ENCODE measurements at regions not wholly inside any gene's neighbourhood (a gene's known extent, or its start where the extent isn't known, plus 50 kb on each side); places are given as distances from the start of the nearest gene placed in this dataset.

DNA sequence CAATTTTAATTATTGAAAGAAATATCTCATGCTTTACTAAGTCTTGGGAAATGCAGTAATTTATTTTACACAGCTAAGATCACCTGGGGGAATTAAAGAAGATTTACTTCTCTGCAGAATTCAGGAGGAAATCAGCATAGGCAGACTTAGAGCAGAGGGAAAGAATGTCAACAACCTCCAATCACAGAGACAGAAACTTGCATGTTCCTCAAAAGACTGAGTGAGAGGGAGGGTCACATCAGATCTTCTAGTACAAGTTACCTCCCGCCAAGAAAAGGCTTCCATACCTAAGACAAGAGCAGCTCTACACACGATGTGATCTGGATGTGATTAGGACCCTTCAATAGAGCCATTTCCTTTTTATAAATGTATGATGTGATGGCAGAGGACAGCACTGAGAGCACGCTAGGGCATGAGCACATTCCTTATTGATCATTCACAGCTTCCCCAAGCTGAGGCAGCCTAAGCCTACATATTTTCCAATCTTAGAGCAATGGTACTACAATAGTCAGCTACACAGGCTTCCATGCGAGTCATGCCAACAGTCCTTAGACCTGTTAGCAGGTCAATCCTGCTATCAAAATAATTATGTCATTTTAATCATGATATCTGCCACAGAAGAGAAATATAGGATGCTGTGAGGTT is 403.3 kb downstream of the ETNK1 start:
- DNase-seq (no peak), ATAC-seq (no peak)
- CTCF ChIA-PET = no interaction called here
- Mint-ChIP-seq H3K4me1 (ENCODE audit: low read depth) (no peaks in the 10 kb centered on the region), H3K27ac (no peak overlapping the region), H3K36me3 (ENCODE audit: low read depth) (no peaks in the 10 kb centered on the region), H3K27me3 (peaks cover 1% of the 10 kb centered on the region), H3K9me3 (no peaks in the 10 kb centered on the region), H3K4me3 (no peak overlapping the region)
- TF ChIP-seq, protein P1, sequence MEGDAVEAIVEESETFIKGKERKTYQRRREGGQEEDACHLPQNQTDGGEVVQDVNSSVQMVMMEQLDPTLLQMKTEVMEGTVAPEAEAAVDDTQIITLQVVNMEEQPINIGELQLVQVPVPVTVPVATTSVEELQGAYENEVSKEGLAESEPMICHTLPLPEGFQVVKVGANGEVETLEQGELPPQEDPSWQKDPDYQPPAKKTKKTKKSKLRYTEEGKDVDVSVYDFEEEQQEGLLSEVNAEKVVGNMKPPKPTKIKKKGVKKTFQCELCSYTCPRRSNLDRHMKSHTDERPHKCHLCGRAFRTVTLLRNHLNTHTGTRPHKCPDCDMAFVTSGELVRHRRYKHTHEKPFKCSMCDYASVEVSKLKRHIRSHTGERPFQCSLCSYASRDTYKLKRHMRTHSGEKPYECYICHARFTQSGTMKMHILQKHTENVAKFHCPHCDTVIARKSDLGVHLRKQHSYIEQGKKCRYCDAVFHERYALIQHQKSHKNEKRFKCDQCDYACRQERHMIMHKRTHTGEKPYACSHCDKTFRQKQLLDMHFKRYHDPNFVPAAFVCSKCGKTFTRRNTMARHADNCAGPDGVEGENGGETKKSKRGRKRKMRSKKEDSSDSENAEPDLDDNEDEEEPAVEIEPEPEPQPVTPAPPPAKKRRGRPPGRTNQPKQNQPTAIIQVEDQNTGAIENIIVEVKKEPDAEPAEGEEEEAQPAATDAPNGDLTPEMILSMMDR (IDR thresholded peaks at IDR 0.05) = no peak
- POLR2A ChIA-PET = no interaction called here
- intact Hi-C loops (cut with micrococcal nuclease) = no loop called here

DNA sequence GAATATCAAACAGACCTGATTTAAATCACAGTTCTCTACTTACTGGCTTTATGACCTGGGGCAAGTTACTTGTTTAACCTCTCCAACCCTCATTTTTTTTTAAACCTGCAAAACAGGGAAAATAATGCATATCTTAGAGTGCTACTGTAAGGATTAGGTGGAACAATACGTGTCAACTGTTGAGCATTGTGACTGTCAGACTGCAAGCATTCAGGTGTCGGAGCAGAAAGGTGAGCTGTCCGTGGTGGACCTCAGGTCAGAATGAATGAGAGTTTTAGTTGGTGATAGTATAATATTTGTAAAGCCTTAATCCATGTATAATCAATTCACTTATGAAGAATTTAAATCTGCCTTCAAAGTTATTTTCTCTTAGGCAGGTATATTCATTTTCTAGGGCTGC is 404.2 kb downstream of the ETNK1 start:
- no peak for DNase-seq
- Mint-ChIP-seq H3K27me3 (peaks cover 1% of the 10 kb centered on the region), H3K9me3 (no peaks in the 10 kb centered on the region), H3K4me3 (no peak overlapping the region), H3K27ac (no peak overlapping the region), H3K4me1 (ENCODE audit: low read depth) (no peaks in the 10 kb centered on the region), H3K36me3 (ENCODE audit: low read depth) (no peaks in the 10 kb centered on the region)
- TF ChIP-seq, protein P1 (IDR thresholded peaks at IDR 0.05) = no peak
- intact Hi-C loops (cut with micrococcal nuclease) = no loop called here
- no peak for ATAC-seq
- POLR2A ChIA-PET = no interaction called here
- CTCF ChIA-PET = no interaction called here

DNA sequence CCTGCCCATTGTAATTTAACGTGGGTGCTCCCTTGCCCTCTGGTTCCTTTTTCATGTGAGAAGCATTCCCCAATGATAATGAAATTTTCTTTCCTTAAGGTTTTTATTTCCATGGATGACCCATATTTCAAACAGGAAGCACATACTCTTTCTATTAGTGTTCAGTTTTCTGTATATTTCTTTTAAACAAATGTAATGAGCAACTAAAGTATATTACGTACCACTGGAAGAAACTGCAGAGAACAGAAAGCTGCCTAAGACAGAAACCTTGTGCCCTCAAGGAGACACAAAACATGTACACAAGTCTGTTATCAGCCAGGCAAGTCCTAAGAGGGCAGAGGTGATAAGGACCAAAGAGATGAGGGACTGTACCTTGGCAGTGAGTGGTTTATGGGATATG is 414.9 kb downstream of the ETNK1 start:
- Mint-ChIP-seq H3K36me3 (ENCODE audit: low read depth) (no peaks in the 10 kb centered on the region), H3K4me3 (no peak overlapping the region), H3K9me3 (no peaks in the 10 kb centered on the region), H3K27me3 (no peaks in the 10 kb centered on the region), H3K27ac (no peak overlapping the region), H3K4me1 (ENCODE audit: low read depth) (no peaks in the 10 kb centered on the region)
- TF ChIP-seq, protein P1 (IDR thresholded peaks at IDR 0.05) = no peak
- ChIA-PET CTCF (no interaction called here), POLR2A (no interaction called here)
- no peak for DNase-seq
- intact Hi-C loops (cut with micrococcal nuclease) = no loop called here
- ATAC-seq = no peak

DNA sequence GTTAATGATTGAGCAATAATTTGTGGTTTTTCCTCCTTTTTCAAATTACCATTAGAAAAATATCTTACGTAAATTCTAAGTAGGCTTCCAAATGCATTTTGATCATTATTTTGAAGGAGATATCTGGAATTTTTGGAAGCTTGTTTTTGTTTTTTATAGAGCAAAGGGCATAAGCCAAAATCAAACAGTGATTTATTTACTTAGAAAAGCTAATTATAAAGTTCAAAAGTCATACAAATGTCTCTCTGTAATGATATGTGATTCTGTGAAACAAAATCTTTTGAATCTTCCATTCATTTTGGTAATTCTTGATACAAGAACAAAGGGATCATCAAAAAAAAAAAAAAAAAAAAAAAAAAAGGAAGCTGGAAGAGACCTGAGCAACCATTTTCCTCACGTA is 416.8 kb downstream of the ETNK1 start:
- ChIA-PET POLR2A (no interaction called here), CTCF (no interaction called here)
- Mint-ChIP-seq H3K4me3 (no peak overlapping the region), H3K4me1 (ENCODE audit: low read depth) (no peaks in the 10 kb centered on the region), H3K27ac (no peak overlapping the region), H3K27me3 (no peaks in the 10 kb centered on the region), H3K9me3 (no peaks in the 10 kb centered on the region), H3K36me3 (ENCODE audit: low read depth) (no peaks in the 10 kb centered on the region)
- TF ChIP-seq, protein P1 (IDR thresholded peaks at IDR 0.05) = no peak
- intact Hi-C loops (cut with micrococcal nuclease) = no loop called here
- DNase-seq (no peak), ATAC-seq (no peak)

DNA sequence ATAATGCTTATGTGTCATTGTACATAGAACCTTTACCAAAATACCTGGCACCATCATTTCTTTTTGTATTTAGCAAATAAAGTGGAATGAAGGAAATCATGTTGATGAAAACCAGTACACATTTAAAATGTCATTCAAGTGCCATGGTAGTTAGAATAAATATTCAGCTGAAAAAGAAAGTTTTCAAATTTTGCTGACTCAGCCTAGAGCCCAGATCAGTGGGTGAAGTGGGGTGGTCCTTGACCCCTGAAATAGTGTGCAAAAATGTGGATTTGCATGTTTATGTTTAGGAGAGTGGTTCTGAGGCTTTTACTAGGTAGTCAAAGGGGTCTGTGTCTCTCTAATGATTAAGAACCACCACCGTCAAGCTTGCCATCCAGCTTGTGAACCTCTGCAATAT is 418.7 kb downstream of the ETNK1 start:
- no peak overlapping the region for H3K27ac Mint-ChIP-seq
- no peaks in the 10 kb centered on the region for H3K27me3 Mint-ChIP-seq
- no peak for ATAC-seq
- H3K4me1 Mint-ChIP-seq (ENCODE audit: low read depth) = no peaks in the 10 kb centered on the region
- ChIA-PET CTCF (no interaction called here), POLR2A (no interaction called here)
- H3K36me3 Mint-ChIP-seq (ENCODE audit: low read depth) = no peaks in the 10 kb centered on the region
- TF ChIP-seq, protein P1 (IDR thresholded peaks at IDR 0.05) = no peak
- intact Hi-C loops (cut with micrococcal nuclease) = no loop called here
- no peak overlapping the region for H3K4me3 Mint-ChIP-seq
- no peak for DNase-seq
- H3K9me3 Mint-ChIP-seq = no peaks in the 10 kb centered on the region
